WERI-Rb-1 (cell line): ENCODE measurements at regions not wholly inside any gene's neighbourhood (a gene's known extent, or its start where the extent isn't known, plus 50 kb on each side); places are given as distances from the start of the nearest gene placed in this dataset.

Experiments
- DNase-seq: peaks from one replicate; pipeline ENCODE4 v3.0.0-alpha.2; 2020
- H3K27ac ChIP-seq: fragments of 250-450 bp; sonication (Bioruptor Pico); 2 replicates; pipeline ENCODE4 v1.5.1; 2020; ENCODE audit warnings: mild to moderate bottlenecking, moderate library complexity
- H3K27me3 ChIP-seq: fragments of 250-450 bp; sonication (Bioruptor Pico); 2 replicates; pipeline ENCODE4 v1.5.1; 2021; ENCODE audit warnings: mild to moderate bottlenecking, low read depth, moderate library complexity; ENCODE audit not compliant: insufficient read depth, severe bottlenecking
- H3K36me3 ChIP-seq: fragments of 250-450 bp; sonication (Bioruptor Pico); 2 replicates; pipeline ENCODE4 v1.5.1; 2020; ENCODE audit warnings: mild to moderate bottlenecking, moderate library complexity
- H3K4me3 ChIP-seq: 2 replicates; pipeline ENCODE4 v1.5.1; 2011; ENCODE audit warnings: low read depth, mild to moderate bottlenecking, control low read depth, low read length
- H3K9me3 ChIP-seq: fragments of 250-450 bp; sonication (Bioruptor Pico); 2 replicates; pipeline ENCODE4 v1.5.1; 2021; ENCODE audit warnings: mild to moderate bottlenecking, moderate library complexity; ENCODE audit not compliant: severe bottlenecking
- TF ChIP-seq, protein P1 (sequence below): IDR thresholded peaks from 2 replicates; pipeline ENCODE4 v1.5.1; 2011; ENCODE audit warnings: low read depth, mild to moderate bottlenecking, control low read depth, inconsistent platforms, low read length

DNA sequence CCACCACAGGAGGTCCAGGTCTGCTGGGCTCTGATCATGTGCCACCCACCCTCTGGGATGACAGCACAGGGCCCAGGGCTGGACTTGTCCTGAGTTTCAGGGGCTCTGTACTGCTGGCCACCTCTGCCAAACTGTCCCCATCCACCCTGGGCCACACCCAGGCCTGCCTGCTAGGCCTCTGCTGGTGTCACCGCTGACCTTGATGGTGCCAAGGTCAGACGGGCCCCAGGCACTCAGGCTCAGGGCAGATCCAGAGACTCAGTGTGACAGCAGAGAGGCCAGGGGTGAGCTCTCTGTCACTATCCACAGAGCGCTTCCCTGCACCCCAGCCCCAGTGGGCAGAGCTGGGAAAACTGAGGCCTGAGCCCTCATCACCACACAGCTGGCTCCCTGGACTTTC, 75.6 kb downstream of the RMI2 start:
- TF ChIP-seq, protein P1, sequence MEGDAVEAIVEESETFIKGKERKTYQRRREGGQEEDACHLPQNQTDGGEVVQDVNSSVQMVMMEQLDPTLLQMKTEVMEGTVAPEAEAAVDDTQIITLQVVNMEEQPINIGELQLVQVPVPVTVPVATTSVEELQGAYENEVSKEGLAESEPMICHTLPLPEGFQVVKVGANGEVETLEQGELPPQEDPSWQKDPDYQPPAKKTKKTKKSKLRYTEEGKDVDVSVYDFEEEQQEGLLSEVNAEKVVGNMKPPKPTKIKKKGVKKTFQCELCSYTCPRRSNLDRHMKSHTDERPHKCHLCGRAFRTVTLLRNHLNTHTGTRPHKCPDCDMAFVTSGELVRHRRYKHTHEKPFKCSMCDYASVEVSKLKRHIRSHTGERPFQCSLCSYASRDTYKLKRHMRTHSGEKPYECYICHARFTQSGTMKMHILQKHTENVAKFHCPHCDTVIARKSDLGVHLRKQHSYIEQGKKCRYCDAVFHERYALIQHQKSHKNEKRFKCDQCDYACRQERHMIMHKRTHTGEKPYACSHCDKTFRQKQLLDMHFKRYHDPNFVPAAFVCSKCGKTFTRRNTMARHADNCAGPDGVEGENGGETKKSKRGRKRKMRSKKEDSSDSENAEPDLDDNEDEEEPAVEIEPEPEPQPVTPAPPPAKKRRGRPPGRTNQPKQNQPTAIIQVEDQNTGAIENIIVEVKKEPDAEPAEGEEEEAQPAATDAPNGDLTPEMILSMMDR, result no peak
- Histone ChIP-seq H3K27me3 (no peaks in the 10 kb centered on the region), H3K27ac (no peak overlapping the region), H3K9me3 (no peaks in the 10 kb centered on the region), H3K4me3 (no peak overlapping the region), H3K36me3 (no peaks in the 10 kb centered on the region)
- no peak for DNase-seq

DNA sequence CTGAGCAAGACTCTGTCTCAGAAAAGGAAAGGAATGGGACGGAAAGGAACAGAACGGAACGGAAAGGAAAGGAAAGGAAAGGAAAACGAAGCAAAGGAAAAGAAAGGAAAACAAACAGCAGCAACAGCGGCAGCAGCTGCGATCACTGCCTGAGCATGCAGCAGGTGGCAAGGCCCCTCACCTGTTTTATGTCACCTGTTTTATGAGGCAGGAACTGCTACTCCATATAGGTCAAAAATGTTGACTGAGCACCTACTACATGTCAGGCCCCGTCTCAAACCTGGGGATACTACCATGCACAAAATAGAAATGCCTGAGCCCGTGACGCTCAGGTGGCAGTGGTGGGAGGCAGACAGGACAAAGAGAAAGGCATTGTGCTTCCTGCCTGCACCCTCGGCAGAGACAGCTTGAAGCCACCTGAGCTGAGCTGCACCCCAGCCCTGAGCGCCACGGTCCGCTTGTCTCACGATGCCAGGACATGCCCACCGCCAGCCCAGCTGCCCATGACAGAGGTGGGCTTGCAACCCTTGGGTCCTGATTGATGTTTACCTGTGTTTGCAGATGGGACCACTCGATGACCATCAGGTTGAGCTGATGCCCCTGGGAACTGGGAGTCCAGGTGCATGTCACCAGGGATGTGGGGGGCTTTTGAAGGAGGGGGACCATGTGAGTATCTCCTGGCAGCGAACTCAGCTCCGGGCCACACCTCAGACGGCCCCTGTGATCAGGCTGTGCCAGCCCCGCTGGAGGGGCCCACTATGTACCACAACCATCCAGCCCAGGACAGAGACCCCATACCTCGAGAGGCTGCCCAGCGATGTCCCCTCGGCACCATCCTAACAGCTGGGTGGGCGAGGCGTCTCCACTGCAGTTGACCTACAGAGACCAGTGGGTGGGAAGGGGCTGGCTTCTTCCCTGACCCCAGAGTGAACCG, 77.4 kb downstream of the RMI2 start:
- H3K36me3 ChIP-seq, result no peaks in the 10 kb centered on the region
- no peaks in the 10 kb centered on the region for H3K27me3 ChIP-seq
- TF ChIP-seq, protein P1, result no peak
- H3K4me3 ChIP-seq, result no peak overlapping the region
- H3K27ac ChIP-seq, result no peak overlapping the region
- no peaks in the 10 kb centered on the region for H3K9me3 ChIP-seq
- no peak for DNase-seq

DNA sequence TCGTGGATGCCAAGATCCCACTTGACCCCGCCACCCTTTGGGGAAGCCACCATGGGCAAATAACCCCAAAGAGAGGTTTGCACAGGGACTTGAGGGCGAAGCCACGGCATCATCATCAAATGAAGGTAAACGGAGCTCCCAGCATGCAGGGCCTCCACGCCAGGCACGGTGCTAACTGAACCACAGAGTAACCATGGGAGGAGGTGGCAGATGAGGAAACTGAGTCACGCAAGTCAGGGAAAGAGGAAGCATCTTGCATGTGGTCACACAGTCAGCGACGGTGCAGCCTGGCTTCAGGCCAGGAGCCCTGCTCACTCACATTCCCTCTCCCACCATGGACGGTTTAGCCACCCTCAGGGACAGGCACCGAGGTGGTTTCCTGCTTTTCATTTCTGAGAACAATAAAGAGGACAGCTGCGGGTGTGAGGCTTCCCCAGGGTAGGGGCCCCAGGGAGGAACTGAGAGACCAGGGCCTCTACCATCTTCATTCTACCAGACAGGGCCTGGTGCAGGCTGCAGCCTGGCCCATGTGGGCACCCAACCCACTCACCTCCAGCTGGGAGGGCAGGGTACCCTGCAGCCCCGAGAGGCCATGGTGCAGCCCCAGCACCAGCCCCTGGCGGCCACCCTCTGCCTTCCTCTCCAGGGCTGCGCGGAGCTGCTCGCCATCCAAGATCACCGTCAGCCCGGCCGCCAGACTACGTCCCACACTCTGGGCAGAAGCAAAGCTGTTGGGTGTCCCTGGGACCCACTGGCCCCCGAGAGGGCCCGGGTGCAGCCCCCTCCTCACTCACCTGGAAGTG, 78.3 kb downstream of the RMI2 start:
- no peak for DNase-seq
- no peaks in the 10 kb centered on the region for H3K27me3 ChIP-seq
- H3K4me3 ChIP-seq, result no peak overlapping the region
- H3K27ac ChIP-seq, result no peak overlapping the region
- H3K36me3 ChIP-seq, result no peaks in the 10 kb centered on the region
- TF ChIP-seq, protein P1, result no peak
- no peaks in the 10 kb centered on the region for H3K9me3 ChIP-seq

DNA sequence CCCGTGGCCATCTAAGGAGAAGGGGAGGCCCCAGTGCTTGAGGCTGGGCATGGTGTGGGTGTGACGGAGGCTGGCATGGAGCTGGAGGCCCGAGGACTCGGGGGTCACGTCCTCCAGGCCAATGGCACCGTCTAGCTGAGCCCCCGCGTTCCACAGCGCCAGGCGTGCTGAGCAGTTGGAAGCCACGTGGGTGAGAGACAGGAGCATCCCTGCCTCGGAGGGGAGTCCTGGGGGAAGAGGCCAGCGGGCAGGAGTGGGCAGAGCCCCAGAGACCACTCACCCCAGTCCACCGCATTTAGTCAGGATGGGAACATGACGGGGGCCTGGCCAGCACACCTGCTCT, 78.8 kb downstream of the RMI2 start:
- DNase-seq, result no peak
- Histone ChIP-seq H3K9me3 (no peaks in the 10 kb centered on the region), H3K27ac (no peak overlapping the region), H3K27me3 (no peaks in the 10 kb centered on the region), H3K4me3 (no peak overlapping the region), H3K36me3 (no peaks in the 10 kb centered on the region)
- TF ChIP-seq, protein P1, result no peak

DNA sequence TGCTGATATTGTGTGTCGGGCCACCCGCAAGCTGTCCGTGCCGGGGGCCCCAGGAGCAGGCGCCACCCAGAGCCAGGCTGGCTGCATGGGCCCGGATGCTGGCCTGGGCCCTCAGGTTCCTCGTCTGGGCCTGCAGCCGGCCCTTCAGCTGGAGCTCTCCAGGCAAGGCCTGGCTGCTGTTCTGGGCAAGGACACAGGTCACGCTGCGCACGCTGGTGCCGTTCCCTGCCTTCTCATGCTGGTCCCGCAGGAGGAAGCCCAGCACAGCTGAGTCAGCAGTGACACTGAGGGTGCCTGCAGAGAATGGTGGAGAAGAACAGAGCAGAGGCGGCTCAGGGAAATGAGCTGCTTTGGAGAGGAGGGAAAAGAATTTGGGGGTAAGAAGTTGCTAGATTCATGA, 79.9 kb downstream of the RMI2 start:
- Histone ChIP-seq H3K27ac (no peak overlapping the region), H3K4me3 (no peak overlapping the region), H3K27me3 (no peaks in the 10 kb centered on the region), H3K36me3 (no peaks in the 10 kb centered on the region), H3K9me3 (no peaks in the 10 kb centered on the region)
- no peak for DNase-seq
- TF ChIP-seq, protein P1, result no peak
